GM19372 (cell line): ENCODE measurements at regions not wholly inside any gene's neighbourhood (a gene's known extent, or its start where the extent isn't known, plus 50 kb on each side); places are given as distances from the start of the nearest gene placed in this dataset.

ENCODE experiments used
- ATAC-seq: cut with Tn5 transposase; IDR thresholded peaks from one replicate; pipeline ENCODE4 v1.9.1; 2021; ENCODE audit warnings: mild to moderate bottlenecking, low read depth, moderate library complexity; ENCODE audit not compliant: unreplicated experiment

GRCh38 chr4:20062054-20062453 lies 189.7 kb upstream of the SLIT2 start:
- ATAC-seq: no peak

- ATAC-seq: no peak
These were observed 200.9 kb upstream of the SLIT2 start for GRCh38 chr4:20050768-20051167.

GRCh38 chr4:20049889-20050288 lies 201.8 kb upstream of the SLIT2 start:
- ATAC-seq: no peak

- no peak for ATAC-seq
These were observed 204.6 kb upstream of the SLIT2 start for GRCh38 chr4:20046931-20047677.

GRCh38 chr4:20046179-20046578 lies 205.5 kb upstream of the SLIT2 start:
- ATAC-seq: no peak

DNA sequence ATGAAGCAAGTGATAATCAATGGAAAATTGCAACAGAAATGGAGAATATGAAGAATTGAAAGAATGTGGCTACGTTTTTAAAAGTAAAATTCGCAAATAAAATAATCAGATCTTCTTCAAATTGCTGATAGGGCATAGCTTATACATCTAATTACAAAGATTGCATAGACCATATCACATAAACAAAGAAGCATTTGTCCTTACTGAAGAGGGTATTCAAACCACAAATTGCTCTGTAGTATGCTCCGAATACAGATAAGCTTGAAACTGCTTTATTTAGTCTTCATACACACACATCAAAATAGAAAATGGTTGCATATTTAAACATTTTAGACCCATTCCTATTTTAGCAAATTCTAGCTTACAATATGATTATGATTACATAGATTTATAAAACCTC lies 206.7 kb upstream of the SLIT2 start:
- ATAC-seq: no peak

DNA sequence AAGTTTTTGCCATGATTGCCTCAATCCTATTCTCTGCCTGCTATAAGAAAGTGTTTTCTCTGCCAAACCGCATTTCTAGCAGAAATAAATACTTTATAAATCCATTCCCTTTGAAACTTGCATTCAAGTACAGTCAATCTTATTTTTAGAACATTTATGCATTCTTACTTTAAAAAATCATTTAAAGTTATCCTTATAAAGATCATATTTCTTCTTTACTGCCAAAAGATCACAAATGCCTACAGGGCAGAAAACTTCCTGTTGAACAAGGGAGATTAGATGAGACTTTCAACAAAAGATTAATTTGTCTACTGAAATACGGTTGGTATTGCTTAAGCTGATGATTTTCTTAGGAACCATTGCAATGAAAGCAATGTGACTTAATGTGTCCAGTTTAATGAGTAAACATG lies 207.2 kb upstream of the SLIT2 start:
- ATAC-seq: no peak

- no peak for ATAC-seq
These were observed 207.7 kb upstream of the SLIT2 start for GRCh38 chr4:20043991-20044390.

GRCh38 chr4:20042769-20043168 lies 208.9 kb upstream of the SLIT2 start:
- no peak for ATAC-seq

DNA sequence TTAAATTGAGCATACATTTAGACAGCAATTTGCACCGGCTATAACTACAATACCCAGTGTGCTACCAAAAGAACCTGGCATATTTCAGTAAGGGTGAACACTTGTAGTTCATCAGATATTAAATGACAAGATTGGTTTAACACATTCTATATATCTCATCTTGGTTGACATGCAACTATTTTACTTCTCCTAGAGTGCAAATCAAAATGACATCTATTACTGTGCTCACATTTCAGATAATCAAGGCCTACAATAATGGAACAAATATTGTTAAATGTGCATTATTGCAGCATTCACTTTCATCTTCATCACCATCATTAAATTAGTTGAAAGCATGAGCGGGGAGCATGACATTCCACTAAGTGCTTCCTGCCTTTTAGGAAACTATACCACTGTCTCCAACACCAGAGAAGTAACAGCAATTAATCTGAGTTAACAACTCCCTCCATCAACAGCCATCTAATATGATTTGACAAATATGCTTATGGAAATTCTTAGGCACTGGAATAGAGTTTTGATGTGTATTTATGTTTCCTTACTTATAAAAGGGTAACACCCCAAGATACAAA lies 209.8 kb upstream of the SLIT2 start:
- no peak for ATAC-seq

GRCh38 chr4:20037745-20038144 lies 214.0 kb upstream of the SLIT2 start:
- no peak for ATAC-seq

DNA sequence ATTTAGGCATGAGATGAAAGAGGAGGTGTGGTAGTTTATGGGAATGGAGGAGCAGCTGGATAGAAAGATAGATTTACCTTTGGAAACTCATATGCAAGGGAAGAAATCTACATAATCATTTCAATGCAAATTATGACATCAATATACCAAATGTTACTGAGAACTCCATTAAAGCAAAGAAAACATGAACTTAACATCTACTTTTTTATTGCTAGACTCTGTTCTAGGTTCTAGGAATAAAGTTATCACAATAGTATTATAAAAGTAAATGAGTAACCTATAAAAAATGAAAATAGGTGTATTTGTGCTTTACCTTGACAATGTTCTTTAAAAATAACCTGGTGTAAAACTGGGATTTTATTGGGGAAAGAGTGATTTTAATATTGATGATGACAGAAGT lies 221.6 kb upstream of the SLIT2 start:
- ATAC-seq: no peak

DNA sequence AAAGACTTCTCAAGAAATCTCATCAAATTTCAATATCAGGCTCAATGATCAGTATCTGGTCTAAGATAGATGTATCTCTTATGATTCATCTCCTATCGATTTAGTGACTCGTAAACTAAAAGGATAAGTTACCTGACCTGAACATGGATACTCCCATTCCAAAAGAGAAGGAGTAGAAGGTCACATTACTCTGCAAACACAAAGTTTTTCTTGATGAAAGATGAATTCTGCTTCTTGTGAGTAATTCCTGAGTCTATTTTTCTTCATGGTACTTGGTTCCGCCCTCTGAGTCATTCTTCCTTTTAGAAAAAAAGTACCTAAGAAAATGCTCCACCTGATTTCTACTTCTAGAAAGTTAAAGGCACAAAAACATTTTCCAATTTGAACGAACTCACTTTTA lies 223.1 kb upstream of the SLIT2 start:
- ATAC-seq: no peak

GRCh38 chr4:20026456-20026855 lies 225.2 kb upstream of the SLIT2 start:
- no peak for ATAC-seq

DNA sequence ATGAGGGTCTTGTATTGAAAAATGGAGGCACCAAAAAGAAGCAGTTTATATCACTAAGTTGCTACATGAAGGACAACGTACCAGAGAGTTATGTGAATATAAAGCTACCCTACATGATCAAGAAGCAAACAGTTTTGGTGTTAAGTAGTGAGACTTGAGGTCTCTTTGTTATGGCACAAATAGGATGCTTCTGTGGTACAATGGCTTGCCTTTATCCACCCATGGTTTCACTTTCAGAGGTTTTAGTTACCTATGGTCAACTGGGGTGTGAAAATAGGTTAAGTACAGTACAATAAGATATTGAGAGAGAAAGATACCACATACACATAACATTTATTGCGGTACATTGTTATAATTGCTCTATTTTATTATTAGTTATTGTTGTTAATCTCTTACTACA lies 229.2 kb upstream of the SLIT2 start:
- ATAC-seq: no peak

DNA sequence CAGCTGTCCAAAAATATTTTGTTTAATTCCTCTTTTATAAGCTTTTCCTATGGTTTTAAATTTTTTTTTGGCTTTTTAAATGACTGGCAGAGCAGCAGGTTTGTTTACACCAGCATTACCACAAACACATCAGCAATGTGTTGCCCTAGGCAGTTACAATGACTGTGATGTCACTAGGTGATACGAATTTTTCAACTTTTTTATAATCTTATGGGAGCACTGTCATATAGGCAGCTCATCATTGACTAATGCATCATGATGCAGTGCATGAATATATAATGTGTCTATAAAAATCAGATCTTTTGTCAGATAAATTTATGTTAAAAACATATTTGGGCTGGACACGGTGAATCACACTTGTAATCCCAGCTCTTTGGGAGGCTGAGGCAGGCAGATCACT lies 231.6 kb upstream of the SLIT2 start:
- ATAC-seq: no peak

DNA sequence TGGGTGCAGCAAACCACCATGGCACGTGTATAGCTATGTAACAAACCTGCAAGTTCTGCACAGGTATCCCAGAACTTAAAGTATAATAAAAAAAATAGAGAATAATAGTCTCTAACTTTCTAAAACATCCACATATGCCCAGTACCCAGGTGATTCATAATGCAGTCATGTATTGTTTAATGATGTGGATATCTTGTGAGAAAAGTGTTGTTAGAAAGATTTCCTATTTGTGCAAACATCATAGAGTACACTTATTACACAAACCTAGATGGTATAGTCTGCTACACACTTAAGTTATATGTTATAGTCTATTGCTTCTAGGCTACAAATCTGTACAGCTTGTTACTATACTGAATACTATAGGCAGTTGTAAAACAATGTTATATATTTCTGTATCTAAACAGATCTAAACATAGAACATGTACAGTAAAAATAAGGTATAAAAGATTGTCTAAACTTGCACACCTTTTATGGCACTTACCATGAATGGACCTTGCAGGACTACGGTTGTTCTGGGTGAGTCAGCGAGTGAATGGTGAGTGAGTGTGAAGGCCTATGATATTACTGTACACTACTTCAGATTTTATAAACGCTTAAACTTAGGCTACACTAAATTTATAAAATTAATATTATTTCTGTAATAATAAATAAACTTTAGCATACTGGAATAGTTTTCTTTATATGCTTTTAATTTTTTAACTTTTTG lies 232.2 kb upstream of the SLIT2 start:
- no peak for ATAC-seq

DNA sequence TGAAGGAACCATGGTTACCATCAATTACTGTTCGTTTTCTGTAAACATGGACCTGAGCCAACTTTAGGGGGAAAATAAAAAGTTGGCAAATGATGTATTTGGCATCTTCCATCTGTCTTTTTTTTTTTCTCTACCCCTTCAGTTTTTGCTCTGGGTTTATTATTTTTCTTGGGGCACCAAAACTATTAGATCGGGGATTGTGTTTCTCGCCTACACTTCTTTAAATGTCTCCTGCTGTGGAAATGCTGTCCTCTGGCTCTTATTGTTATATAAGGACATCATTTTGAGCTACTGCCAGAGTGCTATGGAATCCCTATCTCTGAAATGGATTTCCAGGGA lies 234.0 kb upstream of the SLIT2 start:
- ATAC-seq: no peak

DNA sequence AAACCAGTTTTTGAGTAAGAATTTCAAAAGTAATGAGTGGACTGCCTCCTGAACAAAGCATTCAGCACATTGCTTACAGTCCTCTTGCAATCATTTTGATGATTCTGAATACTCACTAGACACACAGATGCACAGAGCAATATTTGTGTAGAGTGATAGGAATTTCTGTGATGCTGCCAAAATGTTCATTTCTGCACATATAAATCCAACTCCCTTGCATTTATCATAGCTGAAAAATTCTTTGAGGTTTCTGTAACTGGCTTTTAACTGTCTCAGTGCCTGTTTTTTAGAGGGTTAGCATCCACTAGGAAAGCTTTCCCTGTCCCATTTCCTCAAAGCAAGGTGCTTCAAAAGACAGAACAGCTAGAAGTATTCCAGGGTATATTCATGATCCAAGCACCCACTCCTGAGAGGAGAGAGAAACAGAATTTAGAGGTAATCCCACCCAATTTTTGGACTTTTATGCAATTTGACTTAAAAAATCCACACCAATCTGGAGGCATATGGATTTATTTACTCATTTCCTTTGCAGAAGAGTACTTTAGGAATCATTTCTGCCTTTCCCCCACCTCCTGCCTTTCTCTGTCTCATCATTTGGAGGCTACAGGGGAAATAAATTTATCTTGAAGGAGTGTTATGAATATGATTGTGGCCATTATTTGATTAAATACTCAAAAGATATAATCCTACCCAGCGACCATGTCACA lies 234.5 kb upstream of the SLIT2 start:
- no peak for ATAC-seq

DNA sequence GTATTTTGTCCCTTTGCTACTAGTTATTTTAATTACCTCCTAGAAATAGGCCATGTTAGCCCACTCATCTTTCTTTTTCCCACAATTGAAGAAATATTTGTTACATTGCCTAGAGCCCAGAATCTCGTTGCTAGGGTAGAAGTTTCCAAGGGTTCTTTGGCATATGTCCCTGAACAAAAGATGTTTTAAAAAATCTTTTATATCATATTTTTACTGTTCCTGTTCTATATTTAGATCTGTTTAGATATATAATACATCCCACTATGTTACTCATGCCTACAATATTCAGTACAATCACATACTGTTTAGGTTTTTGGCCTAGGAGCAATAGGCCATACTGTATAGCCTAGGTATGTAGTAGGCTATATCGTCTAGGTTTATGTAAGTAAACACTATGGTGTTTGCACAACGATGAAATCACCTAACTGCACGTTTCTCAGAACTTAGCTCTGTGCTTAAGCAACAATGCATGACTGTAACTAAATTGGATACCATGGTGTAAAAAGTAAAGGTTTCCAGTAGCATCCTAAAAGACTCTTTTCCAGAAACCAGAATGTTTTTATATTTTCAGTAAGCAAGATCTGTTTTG lies 236.0 kb upstream of the SLIT2 start:
- no peak for ATAC-seq
